ENCODE measurements at regions not wholly inside any gene's neighbourhood (a gene's known extent, or its start where the extent isn't known, plus 50 kb on each side); places are given as distances from the start of the nearest gene placed in this dataset.

DNA sequence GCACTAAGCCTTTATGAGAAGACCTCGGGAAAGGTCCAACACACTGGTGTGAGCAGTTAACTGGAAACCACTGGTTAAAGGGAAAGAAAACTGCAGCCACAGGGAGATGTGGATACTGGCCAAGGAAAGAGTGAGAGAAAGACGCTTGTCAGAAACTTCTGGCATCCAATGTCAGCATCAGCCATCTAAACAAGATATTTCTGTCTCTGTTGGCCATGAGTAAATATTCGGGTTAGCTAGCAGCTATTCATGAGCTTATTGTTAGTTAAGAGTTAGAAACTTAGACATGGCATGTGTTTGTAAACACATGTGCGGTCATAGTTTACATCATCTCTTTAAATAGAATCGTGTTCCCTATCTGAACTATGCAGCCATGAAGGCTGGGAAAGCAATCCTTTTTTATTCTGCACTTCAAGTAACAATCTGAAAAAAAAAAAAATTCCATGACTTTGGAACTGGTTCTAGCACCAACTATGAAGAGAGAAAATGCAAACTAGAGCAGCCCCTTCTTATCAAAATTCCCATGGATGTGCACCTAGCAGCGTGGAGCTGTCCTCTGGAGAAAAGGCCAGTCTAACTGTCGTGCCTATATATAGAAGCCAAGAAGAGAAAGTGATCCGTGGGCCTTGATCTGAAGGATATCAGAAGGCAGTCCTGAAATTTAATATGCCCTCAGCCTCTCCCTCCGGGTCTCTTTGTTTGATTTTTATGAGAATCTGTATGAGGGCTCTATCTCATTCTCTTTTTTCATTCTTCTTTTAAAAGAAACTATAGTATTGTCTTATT lies 84.0 kb upstream of the RFX8 start:
- peak in 1 of 2 donors; percentile 79 for DNase-seq (ENCODE audit: low read depth in 2 of 2)

DNA sequence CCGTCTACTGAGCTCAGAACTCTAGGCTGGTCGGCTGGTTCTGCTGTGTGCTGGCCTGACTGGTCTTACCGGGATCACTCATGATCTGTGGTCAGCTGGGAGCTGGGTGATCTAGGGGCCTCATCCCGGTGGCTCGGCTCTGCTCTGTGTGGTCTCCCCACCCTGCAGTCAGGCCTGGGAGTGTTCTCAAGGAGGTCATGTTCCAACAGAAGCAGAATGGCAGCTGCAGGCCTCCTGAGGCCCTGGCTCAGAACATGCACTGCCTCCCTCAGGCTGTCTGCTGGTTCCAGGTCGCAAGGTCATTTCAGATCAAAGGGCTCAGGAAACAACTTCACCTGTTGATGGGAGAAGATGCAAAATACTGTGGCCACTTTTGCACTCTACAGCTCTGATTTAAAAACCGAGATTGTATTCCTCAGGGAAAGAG lies 81.1 kb upstream of the RFX8 start:
- DNase-seq (ENCODE audit: low read depth in 2 of 2): no peak

DNA sequence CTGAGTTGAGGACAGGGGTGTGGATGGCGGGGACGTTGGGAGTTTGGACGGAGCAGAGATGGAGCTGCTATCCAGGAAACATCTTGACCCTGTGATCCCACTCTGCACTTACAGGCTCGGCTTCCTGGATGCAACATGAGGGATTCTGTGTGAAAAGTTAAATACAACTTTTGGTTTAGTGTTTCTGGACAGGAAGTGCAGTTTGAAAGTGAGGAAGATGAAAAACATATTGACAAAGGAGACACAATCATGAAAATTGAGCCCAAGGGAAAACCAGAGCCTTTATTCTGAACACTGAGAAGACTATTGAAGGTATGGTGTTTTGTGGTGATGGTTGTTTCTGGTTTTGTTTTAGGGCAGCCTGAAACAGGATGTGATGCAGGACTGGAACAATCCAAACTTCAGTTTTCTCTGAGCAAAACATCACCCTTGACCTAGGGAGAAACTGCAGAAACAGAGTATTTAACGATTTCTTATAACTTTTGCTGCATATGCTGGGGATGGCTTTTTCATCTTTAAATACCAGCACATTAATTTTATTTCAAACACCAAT lies 76.5 kb upstream of the RFX8 start:
- peak; percentile 21 to 27 for DNase-seq (ENCODE audit: low read depth in 2 of 2)

DNA sequence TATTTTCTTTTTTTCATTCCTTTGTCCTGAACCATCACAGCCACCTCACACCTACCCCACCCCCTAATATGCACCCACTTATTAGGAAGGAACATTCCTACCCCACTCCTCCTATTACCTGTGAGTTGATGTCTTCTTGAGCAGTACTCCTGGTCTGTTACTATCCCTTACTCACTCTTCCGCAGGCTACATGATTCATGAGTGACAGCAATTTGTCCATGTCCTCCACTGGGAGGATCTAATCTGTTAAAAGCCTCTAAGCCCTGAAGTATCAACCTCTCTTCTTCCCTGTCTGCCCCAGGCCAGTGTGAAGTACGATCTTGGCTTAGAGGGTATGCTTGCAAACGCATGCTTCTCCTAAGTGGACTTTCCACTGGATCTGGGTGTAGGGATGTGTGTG lies 75.6 kb upstream of the RFX8 start:
- DNase-seq (ENCODE audit: low read depth in 2 of 2): no peak

DNA sequence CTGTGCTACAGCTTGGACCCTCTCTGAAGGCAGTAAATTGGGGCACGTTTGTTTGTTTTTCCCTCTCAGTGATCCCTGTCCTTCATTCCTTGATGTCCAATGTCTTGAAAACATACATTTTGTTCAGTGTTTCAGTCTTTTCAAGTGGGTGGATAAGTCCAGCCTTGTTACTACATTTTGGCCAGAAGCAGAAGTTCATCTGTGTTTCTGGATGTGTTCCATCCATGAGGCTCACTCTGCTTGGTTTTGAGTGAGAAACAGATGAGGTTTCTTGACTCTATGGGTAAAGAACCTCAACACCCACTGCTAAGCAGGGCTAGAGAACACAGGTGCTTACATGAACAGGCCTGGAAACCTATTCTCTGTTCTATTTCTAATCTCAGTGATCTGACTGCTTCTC lies 74.5 kb upstream of the RFX8 start:
- DNase-seq (ENCODE audit: low read depth in 2 of 2): no peak

DNA sequence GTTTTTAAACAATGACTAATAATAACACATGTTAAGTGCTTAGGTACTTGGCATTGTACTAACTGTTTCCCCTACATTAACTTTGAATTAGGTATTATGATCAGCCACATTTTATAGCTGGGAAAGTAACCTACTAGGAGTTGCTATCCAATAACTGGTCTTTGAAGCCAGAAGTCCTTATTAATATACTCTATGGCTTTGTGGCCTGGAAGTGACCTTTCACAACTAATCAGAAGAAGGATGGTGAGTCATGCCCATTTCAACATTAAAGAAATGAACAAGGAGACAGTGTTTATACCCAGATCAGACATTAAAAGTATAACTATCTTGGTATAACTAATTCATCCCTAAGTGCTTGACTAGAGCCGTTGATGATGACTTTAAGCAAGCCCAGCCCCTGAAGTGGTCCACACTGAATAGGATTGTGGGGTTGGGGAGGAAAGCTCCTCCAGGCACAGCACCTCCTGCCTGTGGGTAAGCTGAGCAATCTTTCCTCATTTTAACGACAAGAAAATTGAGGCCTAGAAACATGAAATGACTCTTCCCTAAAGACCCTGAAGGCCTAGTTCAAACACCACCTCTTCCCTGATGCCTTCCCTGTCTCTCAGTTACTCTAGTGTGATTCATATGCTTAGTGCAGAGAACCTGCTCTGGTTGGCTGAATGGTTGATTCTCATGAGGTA lies 71.6 kb upstream of the RFX8 start:
- peak; percentile 24 to 77 for DNase-seq (ENCODE audit: low read depth in 2 of 2)

DNA sequence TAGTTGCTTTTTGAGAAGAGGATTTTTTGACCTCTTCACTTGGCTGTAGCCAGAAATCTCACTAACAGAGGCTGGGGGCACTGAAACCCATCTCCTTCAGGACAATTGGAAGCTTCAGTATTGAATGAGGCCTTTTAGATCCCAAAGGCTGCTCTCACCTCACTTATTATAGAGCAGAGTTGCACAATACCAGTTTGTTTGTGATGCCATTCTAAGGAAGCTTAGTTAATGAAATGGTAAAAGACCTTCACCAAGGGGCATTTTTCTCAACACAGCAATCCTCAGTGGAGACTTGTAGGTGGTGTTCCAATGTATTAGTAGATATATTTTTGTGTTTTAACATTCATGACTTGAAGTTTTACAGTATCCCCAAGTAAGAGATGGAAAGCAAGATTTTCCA lies 71.0 kb upstream of the RFX8 start:
- no peak for DNase-seq (ENCODE audit: low read depth in 2 of 2)

DNA sequence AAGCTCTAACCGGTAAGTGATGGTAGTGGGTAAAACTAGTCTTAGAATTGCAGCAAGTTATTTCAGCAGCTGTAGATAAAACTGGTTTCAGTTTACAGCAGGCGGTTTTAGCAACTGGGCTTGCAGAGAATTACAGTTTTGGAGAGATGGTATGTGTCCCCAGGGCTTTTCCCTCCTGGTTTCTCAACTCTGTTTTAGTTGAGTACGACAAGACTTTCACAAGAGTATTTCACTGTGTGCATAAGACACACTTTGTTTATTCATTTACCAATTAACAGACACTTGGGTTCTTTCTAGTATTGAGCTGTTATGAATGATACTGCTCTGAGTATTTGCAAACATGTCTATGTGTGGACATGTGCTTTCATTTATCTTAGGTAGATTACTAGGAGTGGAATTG lies 65.6 kb upstream of the RFX8 start:
- DNase-seq (ENCODE audit: low read depth in 2 of 2): no peak

DNA sequence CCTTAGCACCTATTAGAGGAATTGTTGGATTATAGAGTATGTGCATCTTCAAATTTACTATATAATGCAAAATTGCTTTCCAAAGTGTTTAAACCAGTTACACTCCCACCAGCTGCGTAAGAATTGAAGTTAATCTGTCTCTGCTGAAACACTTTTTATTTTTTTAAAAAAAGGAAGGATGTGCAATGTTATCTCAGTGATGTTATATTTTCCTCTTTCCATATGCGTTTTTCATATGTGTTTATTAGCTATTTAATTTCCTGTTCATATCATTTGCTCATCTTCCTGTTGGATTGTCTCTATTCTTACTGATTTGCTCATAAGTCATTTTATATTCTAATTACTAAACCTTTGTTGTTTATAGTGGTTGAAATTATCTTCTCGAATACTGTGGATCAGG lies 63.2 kb upstream of the RFX8 start:
- DNase-seq (ENCODE audit: low read depth in 2 of 2): peak in 1 of 2 donors; percentile 66

DNA sequence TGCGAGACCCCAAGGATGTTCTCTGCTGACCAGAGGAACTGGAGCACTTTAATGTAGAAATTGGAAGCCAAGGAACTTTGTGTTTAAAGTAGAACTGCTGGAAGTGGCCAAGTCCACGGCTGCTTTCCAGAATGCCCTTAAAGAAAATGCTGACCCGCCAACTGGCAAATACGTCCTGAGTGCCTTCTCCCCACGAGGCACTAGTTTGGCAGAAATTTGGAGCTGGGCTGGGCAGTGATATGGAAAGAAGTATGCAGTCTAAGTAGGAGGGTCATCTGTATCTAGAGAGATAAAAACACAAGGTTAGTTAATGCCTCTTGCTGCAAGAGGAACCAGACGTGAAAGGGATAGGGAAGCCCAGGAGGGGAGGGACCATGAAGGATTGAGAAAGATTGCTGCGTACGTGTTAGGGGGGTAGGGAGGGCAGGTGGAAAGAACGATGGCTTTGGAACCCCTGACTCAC lies 59.3 kb upstream of the RFX8 start:
- no peak for DNase-seq (ENCODE audit: low read depth in 2 of 2)

DNA sequence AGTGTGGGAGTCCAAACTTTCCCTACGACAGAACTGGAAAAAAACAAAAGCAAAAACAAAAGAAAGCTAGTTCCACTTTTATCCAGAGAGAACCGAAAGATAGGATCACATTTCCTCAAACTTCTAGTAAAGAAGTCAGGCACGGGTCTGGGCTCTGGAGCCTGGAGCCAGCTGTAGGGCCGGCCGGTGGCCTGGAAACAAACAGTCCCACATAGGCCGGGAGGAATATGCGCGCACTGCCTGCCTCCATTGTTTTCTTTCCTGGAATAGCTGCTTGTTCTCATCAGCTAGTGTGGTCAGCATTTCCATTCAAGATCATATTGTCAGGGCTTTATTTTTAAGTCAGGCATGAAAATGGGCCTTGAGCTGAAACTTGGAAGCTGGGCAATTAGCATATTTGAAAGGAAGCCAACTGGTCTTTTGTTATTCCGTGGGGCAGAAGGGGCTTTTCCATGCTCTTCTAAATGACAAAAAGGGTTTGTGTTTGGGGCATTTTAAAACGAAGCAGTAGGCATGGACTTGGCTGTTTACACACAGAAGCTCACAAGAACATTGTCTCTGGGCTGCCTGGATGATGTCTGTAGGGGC lies 58.7 kb upstream of the RFX8 start:
- DNase-seq (ENCODE audit: low read depth in 2 of 2): peak; percentile 69 to 82

DNA sequence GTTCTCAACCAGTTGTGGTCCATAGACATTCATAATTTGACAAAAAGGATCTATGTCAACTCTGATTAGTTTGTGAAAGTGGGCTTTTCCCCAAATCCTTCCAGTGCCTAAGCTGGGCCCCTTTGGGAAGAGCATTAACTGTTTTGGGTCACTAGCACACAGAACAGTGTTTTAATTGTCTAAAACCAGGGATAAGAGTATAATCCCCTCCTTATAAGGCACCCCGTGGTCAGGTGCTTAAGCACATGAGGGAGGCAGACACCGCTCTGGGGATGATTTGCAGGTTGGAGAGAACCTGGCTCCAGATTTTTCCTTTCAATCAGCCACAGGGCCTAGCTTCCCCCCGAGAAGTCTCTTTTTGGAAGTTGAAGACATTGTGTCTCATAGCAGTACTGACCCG lies 53.6 kb upstream of the RFX8 start:
- DNase-seq (ENCODE audit: low read depth in 2 of 2): no peak

DNA sequence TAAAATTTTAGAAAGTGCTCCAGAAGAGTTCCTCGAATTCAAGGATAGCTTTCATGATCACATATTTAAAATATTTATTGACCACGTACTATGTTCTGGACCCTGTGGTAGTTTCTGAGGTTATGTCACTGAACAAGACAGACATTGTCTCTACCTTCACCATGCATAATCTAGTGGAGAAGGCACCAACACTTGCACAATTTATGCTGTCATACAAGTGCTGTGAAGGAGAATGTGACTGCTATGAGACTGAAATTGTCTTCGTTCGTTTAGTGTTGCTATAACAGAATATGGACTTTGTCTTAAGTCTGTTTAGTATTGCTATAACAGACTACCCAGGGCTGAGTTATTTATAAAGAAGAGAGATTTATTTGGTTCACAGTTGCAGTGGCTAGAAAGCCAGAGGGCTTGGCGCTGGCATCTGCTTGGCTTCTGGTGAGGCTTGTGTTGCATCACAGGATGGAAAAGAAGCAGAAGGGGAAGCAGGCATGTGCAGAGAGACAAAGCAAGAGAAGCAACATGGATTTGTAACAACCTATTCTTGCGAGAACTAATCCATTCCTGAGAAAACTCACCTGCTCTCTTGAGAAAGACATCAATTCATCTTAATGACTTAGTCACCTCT lies 50.0 kb upstream of the RFX8 start:
- no peak for DNase-seq (ENCODE audit: low read depth in 2 of 2)

Measured in lung microvascular endothelial cell (primary cell).